Nephron (organoid): ENCODE measurements at regions not wholly inside any gene's neighbourhood (a gene's known extent, or its start where the extent isn't known, plus 50 kb on each side); places are given as distances from the start of the nearest gene placed in this dataset.
"Not testable (repeated sequence)": the region's sequence is repeated elsewhere in the genome, so short reads cannot be mapped to it uniquely, and the experiment has no call there.

Experiments
- H3K27ac Mint-ChIP-seq, 3 experiments: 2 replicates each; pipeline ENCODE4 v1.8.0; 2020; ENCODE audit warnings: mixed read lengths in 3 of 3, mild to moderate bottlenecking in 2 of 3, moderate library complexity in 1 of 3
- H3K27me3 Mint-ChIP-seq: 2 replicates; pipeline ENCODE4 v1.8.0; 2021; ENCODE audit warnings: low read depth, mild to moderate bottlenecking, moderate library complexity, mixed read lengths
- H3K36me3 Mint-ChIP-seq: 2 replicates; pipeline ENCODE4 v1.8.0; 2020; ENCODE audit warnings: low read depth, mixed read lengths
- H3K4me1 Mint-ChIP-seq: 2 replicates; pipeline ENCODE4 v1.8.0; 2020; ENCODE audit warnings: mixed read lengths
- H3K4me3 Mint-ChIP-seq, 3 experiments: 2 replicates each; pipeline ENCODE4 v1.8.0; 2020; ENCODE audit warnings: mild to moderate bottlenecking in 3 of 3, mixed read lengths in 3 of 3, moderate library complexity in 2 of 3
- H3K9me3 Mint-ChIP-seq: 2 replicates; pipeline ENCODE4 v1.8.0; 2020; ENCODE audit warnings: mixed read lengths
- CTCF ChIP-seq, 3 experiments: fragments of 200-600 bp; sonication (generic); IDR thresholded peaks; one replicate each; pipeline ENCODE4 v1.5.0; 2021; ENCODE audit warnings: antibody characterized with exemption in 3 of 3; ENCODE audit not compliant: unreplicated experiment in 3 of 3

- peak; percentile 56 to 69 (median 64) for TF ChIP-seq CTCF (IDR thresholded peaks at IDR 0.05; ENCODE audit: unreplicated experiment in 3 of 3)
- Mint-ChIP-seq H3K27ac (peak overlapping the region in 2 of 3 experiments; percentile 27 to 39), H3K4me1 (peaks cover 30% of the 10 kb centered on the region), H3K4me3 (no peak overlapping the region), H3K9me3 (no peaks in the 10 kb centered on the region), H3K27me3 (peaks cover 9% of the 10 kb centered on the region), H3K36me3 (no peaks in the 10 kb centered on the region)
Observed at GRCh38 chr5:57887851-57888621, 405.4 kb upstream of the ACTBL2 start.

GRCh38 chr5:57884346-57885102, 401.9 kb upstream of the ACTBL2 start:
- Mint-ChIP-seq H3K36me3 (no peaks in the 10 kb centered on the region), H3K27ac (no peak overlapping the region), H3K9me3 (no peaks in the 10 kb centered on the region), H3K27me3 (peaks cover 9% of the 10 kb centered on the region), H3K4me3 (no peak overlapping the region), H3K4me1 (peaks cover 27% of the 10 kb centered on the region)
- TF ChIP-seq CTCF (IDR thresholded peaks at IDR 0.05; ENCODE audit: unreplicated experiment in 3 of 3): no peak

GRCh38 chr5:57880216-57880615, 397.6 kb upstream of the ACTBL2 start:
- Mint-ChIP-seq H3K36me3 (no peaks in the 10 kb centered on the region), H3K27me3 (no peaks in the 10 kb centered on the region), H3K4me1 (peaks cover 22% of the 10 kb centered on the region), H3K9me3 (no peaks in the 10 kb centered on the region), H3K4me3 (no peak overlapping the region), H3K27ac (no peak overlapping the region)
- no peak for TF ChIP-seq CTCF (IDR thresholded peaks at IDR 0.05; ENCODE audit: unreplicated experiment in 3 of 3)

- Mint-ChIP-seq H3K4me1 (peaks cover 17% of the 10 kb centered on the region), H3K9me3 (no peaks in the 10 kb centered on the region), H3K36me3 (no peaks in the 10 kb centered on the region), H3K4me3 (no peak overlapping the region), H3K27me3 (no peaks in the 10 kb centered on the region), H3K27ac (peak overlapping the region in 1 of 3 experiments; percentile 10)
- TF ChIP-seq CTCF (IDR thresholded peaks at IDR 0.05; ENCODE audit: unreplicated experiment in 3 of 3): no peak
Observed at GRCh38 chr5:57878301-57878722, 395.7 kb upstream of the ACTBL2 start.

GRCh38 chr5:57871496-57871895, 388.9 kb upstream of the ACTBL2 start:
- no peak for TF ChIP-seq CTCF (IDR thresholded peaks at IDR 0.05; ENCODE audit: unreplicated experiment in 3 of 3)
- no peak overlapping the region for H3K4me3 Mint-ChIP-seq
- no peaks in the 10 kb centered on the region for H3K27me3 Mint-ChIP-seq
- peaks cover 11% of the 10 kb centered on the region for H3K9me3 Mint-ChIP-seq
- H3K36me3 Mint-ChIP-seq: peaks cover 7% of the 10 kb centered on the region
- H3K4me1 Mint-ChIP-seq: no peaks in the 10 kb centered on the region
- no peak overlapping the region for H3K27ac Mint-ChIP-seq

GRCh38 chr5:57870267-57870666, 387.7 kb upstream of the ACTBL2 start:
- H3K27ac Mint-ChIP-seq, H3K27me3 Mint-ChIP-seq, H3K4me1 Mint-ChIP-seq, H3K36me3 Mint-ChIP-seq, H3K4me3 Mint-ChIP-seq: not testable (repeated sequence)
- peaks cover 11% of the 10 kb centered on the region for H3K9me3 Mint-ChIP-seq
